ENCODE measurements at regions not wholly inside any gene's neighbourhood (a gene's known extent, or its start where the extent isn't known, plus 50 kb on each side); places are given as distances from the start of the nearest gene placed in this dataset.

GRCh38 chr17:55601874-55602364 lies 90.7 kb upstream of the SMIM36 start:
- TF ChIP-seq CTCF (IDR thresholded peaks at IDR 0.05; ENCODE audit: low read depth, low read length) = peak; percentile 47
- no peak for TF ChIP-seq POLR2A (IDR thresholded peaks at IDR 0.05; ENCODE audit: extremely low read depth, insufficient read length)
- no peak for TF ChIP-seq MAX (IDR thresholded peaks at IDR 0.05; ENCODE audit: low read depth, low read length)
